ENCODE measurements at regions not wholly inside any gene's neighbourhood (a gene's known extent, or its start where the extent isn't known, plus 50 kb on each side); places are given as distances from the start of the nearest gene placed in this dataset.

GRCh38 chr10:4532976-4533375 is 293.0 kb upstream of the AKR1E2 start:
- intact Hi-C loops (cut with DNase I; ENCODE audit: low total_unique reads), result no loop called here
- WGBS, 2 donors, result 49 to 62% methylated on average over 1 of the region's 1 CpG
- H3K27ac ChIP-seq, result no peak overlapping the region
- no peaks in the 10 kb centered on the region for H3K27me3 ChIP-seq
- no peak overlapping the region for H3K4me3 ChIP-seq
- no peaks in the 10 kb centered on the region for H3K9me3 ChIP-seq
- H3K36me3 ChIP-seq (ENCODE audit: low read depth, missing control alignments), result no peaks in the 10 kb centered on the region
- H3K4me1 ChIP-seq, result no peaks in the 10 kb centered on the region
- no peak for DNase-seq
- TF ChIP-seq CTCF (IDR thresholded peaks at IDR 0.05) (no peak), POLR2A (IDR thresholded peaks at IDR 0.05) (no peak)

GRCh38 chr10:4532467-4532866 is 293.5 kb upstream of the AKR1E2 start:
- H3K4me1 ChIP-seq, result no peaks in the 10 kb centered on the region
- TF ChIP-seq CTCF (IDR thresholded peaks at IDR 0.05) (no peak), POLR2A (IDR thresholded peaks at IDR 0.05) (no peak)
- intact Hi-C loops (cut with DNase I; ENCODE audit: low total_unique reads), result no loop called here
- no peaks in the 10 kb centered on the region for H3K27me3 ChIP-seq
- H3K27ac ChIP-seq, result no peak overlapping the region
- H3K4me3 ChIP-seq, result no peak overlapping the region
- WGBS, 2 donors, result 75 to 77% methylated on average over 3 of the region's 3 CpGs
- no peak for DNase-seq
- no peaks in the 10 kb centered on the region for H3K9me3 ChIP-seq
- H3K36me3 ChIP-seq (ENCODE audit: low read depth, missing control alignments), result no peaks in the 10 kb centered on the region

- no peaks in the 10 kb centered on the region for H3K9me3 ChIP-seq
- no peak overlapping the region for H3K4me3 ChIP-seq
- H3K27me3 ChIP-seq, result no peaks in the 10 kb centered on the region
- H3K27ac ChIP-seq, result no peak overlapping the region
- intact Hi-C loops (cut with DNase I; ENCODE audit: low total_unique reads), result no loop called here
- H3K4me1 ChIP-seq, result no peaks in the 10 kb centered on the region
- TF ChIP-seq CTCF (IDR thresholded peaks at IDR 0.05) (no peak), POLR2A (IDR thresholded peaks at IDR 0.05) (no peak)
- 81 to 84% methylated on average over 1 of the region's 1 CpG for WGBS, 2 donors
- H3K36me3 ChIP-seq (ENCODE audit: low read depth, missing control alignments), result no peaks in the 10 kb centered on the region
- no peak for DNase-seq
These were observed 294.0 kb upstream of the AKR1E2 start for GRCh38 chr10:4532011-4532410.

- intact Hi-C loops (cut with DNase I; ENCODE audit: low total_unique reads), result no loop called here
- H3K4me3 ChIP-seq, result no peak overlapping the region
- no peak for TF ChIP-seq POLR2A (IDR thresholded peaks at IDR 0.05)
- TF ChIP-seq CTCF (IDR thresholded peaks at IDR 0.05), result no peak
- no peaks in the 10 kb centered on the region for H3K27me3 ChIP-seq
- H3K36me3 ChIP-seq (ENCODE audit: low read depth, missing control alignments), result no peaks in the 10 kb centered on the region
- H3K27ac ChIP-seq, result no peak overlapping the region
- no peaks in the 10 kb centered on the region for H3K9me3 ChIP-seq
- H3K4me1 ChIP-seq, result no peaks in the 10 kb centered on the region
- DNase-seq, result no peak
These were observed 296.7 kb upstream of the AKR1E2 start for GRCh38 chr10:4529266-4529665.

- Histone ChIP-seq H3K4me1 (no peaks in the 10 kb centered on the region), H3K9me3 (no peaks in the 10 kb centered on the region), H3K36me3 (ENCODE audit: low read depth, missing control alignments) (no peaks in the 10 kb centered on the region), H3K27me3 (no peaks in the 10 kb centered on the region), H3K4me3 (no peak overlapping the region), H3K27ac (no peak overlapping the region)
- no peak for TF ChIP-seq POLR2A (IDR thresholded peaks at IDR 0.05)
- intact Hi-C loops (cut with DNase I; ENCODE audit: low total_unique reads), result no loop called here
- DNase-seq, result no peak
- 74 to 75% methylated on average over 7 of the region's 7 CpGs for WGBS, 2 donors
These were observed 298.6 kb upstream of the AKR1E2 start for GRCh38 chr10:4527281-4527970.

All from testis (tissue), 2 donors.